Naive thymus-derived CD8-positive, alpha-beta T cell (primary cell): ENCODE measurements at regions not wholly inside any gene's neighbourhood (a gene's known extent, or its start where the extent isn't known, plus 50 kb on each side); places are given as distances from the start of the nearest gene placed in this dataset.

ENCODE experiments used
- ATAC-seq, 2 donors: fragments of 150-1000 bp; cut with Tn5 transposase in 1 of 2; sonication (Bioruptor Pico), chemical (Tn5 transposase) in 1 of 2; 1 replicate in 1 of 2; 2 replicates in 1 of 2; pipeline ENCODE4 v1.10.0; 2021; ENCODE audit warnings: mild to moderate bottlenecking in 2 of 2, moderate library complexity in 2 of 2
- POLR2A ChIA-PET: fragments of 350-600 bp; sonication (Branson Sonifier 250); formaldehyde crosslinking; loops from one replicate; lab custom pipeline; 2021; ENCODE audit warnings: antibody characterized with exemption; lab: Charles Lee
- DNase-seq, 10 donors: peaks; one replicate each; pipeline versions ENCODE4 v3.0.0 to v3.0.0-alpha.2; 2020 to 2022
- H3K27ac Mint-ChIP-seq, 10 donors: one replicate each; pipeline ENCODE4 v1.8.0; 2020 to 2022; ENCODE audit warnings: mild to moderate bottlenecking in 10 of 10, mixed read lengths in 10 of 10, moderate library complexity in 4 of 10, inconsistent platforms in 1 of 10
- H3K27me3 Mint-ChIP-seq, 5 donors: one replicate each; pipeline ENCODE4 v1.8.0; 2021 to 2022; ENCODE audit warnings: mixed read lengths in 5 of 5
- H3K36me3 Mint-ChIP-seq, 3 donors: one replicate each; pipeline ENCODE4 v1.8.0; 2020 to 2022; ENCODE audit warnings: mixed read lengths in 3 of 3, mild to moderate bottlenecking in 2 of 3, inconsistent platforms in 1 of 3
- H3K4me1 Mint-ChIP-seq, 4 donors: one replicate each; pipeline ENCODE4 v1.8.0; 2021 to 2022; ENCODE audit warnings: mixed read lengths in 4 of 4
- H3K4me3 Mint-ChIP-seq, 10 donors: one replicate each; pipeline ENCODE4 v1.8.0; 2020 to 2022; ENCODE audit warnings: mild to moderate bottlenecking in 10 of 10, mixed read lengths in 10 of 10, moderate library complexity in 6 of 10, inconsistent platforms in 1 of 10
- H3K9me3 Mint-ChIP-seq, 9 donors: one replicate each; pipeline ENCODE4 v1.8.0; 2020 to 2022; ENCODE audit warnings: mixed read lengths in 9 of 9, mild to moderate bottlenecking in 3 of 9, inconsistent platforms in 1 of 9, moderate library complexity in 1 of 9

DNA sequence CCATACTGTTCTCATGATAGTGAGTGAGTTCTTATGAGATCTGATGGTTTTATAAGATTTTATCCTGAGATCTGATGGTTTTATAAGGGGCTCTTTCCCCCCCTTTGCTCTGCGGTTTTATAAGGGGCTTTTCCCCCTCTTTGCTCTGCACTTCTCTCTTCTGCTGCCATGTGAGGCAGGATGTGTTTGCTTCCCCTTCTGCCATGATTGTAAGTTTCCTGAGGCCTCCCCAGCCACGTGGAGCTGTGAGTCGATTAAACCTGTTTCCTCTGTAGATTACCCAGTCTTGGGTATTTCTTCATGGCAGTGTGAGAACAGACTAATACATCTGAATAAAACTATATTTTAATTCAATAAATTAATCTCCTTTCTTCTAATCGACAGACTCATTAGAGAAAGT lies 64.9 kb upstream of the ZSWIM6 start:
- H3K27me3 Mint-ChIP-seq, result peaks cover 0 to 4% (median 0%) of the 10 kb centered on the region in 5 donors
- no peaks in the 10 kb centered on the region for H3K36me3 Mint-ChIP-seq
- peaks cover 2 to 16% (median 5%) of the 10 kb centered on the region in 4 donors for H3K4me1 Mint-ChIP-seq
- no peak for ATAC-seq
- H3K27ac Mint-ChIP-seq, result no peak overlapping the region
- POLR2A ChIA-PET, result no interaction called here
- H3K4me3 Mint-ChIP-seq, result no peak overlapping the region
- H3K9me3 Mint-ChIP-seq, result no peaks in the 10 kb centered on the region
- DNase-seq, result no peak

DNA sequence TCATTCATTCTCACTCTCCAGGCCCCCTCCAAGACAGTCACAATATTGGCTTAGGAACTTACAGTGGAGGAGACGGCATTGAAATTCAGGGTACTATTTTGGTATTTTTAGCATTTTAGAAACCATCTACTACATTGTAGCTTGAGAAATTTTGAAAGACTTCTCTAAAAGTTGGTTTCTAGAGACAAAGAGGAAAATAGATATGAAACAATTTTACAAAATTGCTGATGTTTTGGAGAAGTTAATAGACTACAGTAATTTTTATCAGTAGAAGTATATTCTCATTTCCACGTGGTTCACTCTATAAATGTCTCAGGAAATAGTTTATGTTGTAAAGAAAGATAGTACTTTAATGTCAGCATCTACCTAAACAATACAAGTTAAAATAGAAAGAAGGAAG lies 63.2 kb upstream of the ZSWIM6 start:
- Mint-ChIP-seq H3K36me3 (no peaks in the 10 kb centered on the region), H3K9me3 (no peaks in the 10 kb centered on the region), H3K27ac (no peak overlapping the region), H3K4me3 (no peak overlapping the region), H3K27me3 (peaks cover 0 to 4% (median 0%) of the 10 kb centered on the region in 5 donors), H3K4me1 (peaks cover 2 to 16% (median 5%) of the 10 kb centered on the region in 4 donors)
- no peak for ATAC-seq
- POLR2A ChIA-PET, result no interaction called here
- DNase-seq, result no peak

DNA sequence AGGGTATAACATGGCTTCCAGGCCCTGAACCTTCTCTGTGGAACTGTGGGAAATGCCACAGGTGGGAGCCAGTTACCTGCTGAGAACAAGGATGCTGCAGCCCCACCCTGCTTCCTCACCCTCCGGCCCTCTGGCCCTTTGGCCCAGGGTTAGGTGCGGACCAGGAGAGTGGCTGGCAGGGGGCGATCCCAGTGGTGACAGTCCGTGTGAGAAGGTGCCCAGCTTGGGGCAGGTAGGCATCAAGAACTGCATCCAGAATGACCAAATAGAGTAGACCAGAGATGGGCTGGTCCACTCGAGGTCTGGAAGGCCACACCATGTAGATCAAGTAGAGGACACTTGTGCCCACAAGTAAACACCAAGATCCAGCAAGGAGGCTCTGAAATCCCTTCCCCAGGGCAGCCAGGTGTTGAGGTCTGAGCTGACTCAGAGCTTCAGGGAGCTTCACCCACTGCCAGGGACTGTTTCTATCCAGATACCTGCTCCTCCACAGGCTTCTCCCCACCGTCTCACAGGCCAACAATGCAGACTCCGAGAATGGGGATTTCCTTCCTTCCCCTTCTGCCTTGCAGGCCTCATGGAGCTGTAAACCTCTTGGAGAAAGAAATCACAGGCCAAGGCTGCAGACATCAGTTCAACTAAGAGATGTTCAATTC lies 61.4 kb upstream of the ZSWIM6 start:
- POLR2A ChIA-PET, result no interaction called here
- Mint-ChIP-seq H3K27ac (no peak overlapping the region), H3K27me3 (peaks cover 0 to 4% (median 2%) of the 10 kb centered on the region in 5 donors), H3K4me1 (peaks cover 3 to 23% (median 7%) of the 10 kb centered on the region in 4 donors), H3K36me3 (no peaks in the 10 kb centered on the region), H3K4me3 (no peak overlapping the region), H3K9me3 (no peaks in the 10 kb centered on the region)
- ATAC-seq, result no peak
- DNase-seq, result no peak

DNA sequence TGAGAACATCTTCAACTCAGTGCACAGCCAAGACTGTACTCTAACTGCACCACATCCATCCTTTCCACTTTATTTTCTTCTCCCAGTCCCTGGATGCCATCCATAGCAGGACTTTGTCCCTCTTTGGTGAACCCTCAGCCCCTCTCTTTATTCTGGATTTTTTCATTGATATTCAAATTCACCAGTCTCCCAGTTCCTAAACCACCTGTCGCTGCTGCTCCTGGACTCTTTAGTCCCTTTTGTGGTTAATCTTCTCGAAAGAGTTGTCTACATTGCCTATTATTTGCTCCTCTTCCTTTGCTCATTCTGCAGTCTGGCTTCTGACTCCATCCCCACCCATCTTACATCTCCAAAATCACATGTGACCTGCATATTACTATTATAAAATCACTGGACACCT lies 59.4 kb upstream of the ZSWIM6 start:
- no peaks in the 10 kb centered on the region for H3K9me3 Mint-ChIP-seq
- no peaks in the 10 kb centered on the region for H3K36me3 Mint-ChIP-seq
- peaks cover 0 to 5% (median 2%) of the 10 kb centered on the region in 5 donors for H3K27me3 Mint-ChIP-seq
- H3K27ac Mint-ChIP-seq, result no peak overlapping the region
- ATAC-seq (no peak), DNase-seq (no peak)
- H3K4me1 Mint-ChIP-seq, result peaks cover 9 to 39% (median 22%) of the 10 kb centered on the region in 4 donors
- POLR2A ChIA-PET, result interaction anchor here (1.3 kb wide), 1 partner anchor 59 kb away, joined by 5 read pairs; no protein-coding TSS in a partner anchor
- H3K4me3 Mint-ChIP-seq, result no peak overlapping the region

DNA sequence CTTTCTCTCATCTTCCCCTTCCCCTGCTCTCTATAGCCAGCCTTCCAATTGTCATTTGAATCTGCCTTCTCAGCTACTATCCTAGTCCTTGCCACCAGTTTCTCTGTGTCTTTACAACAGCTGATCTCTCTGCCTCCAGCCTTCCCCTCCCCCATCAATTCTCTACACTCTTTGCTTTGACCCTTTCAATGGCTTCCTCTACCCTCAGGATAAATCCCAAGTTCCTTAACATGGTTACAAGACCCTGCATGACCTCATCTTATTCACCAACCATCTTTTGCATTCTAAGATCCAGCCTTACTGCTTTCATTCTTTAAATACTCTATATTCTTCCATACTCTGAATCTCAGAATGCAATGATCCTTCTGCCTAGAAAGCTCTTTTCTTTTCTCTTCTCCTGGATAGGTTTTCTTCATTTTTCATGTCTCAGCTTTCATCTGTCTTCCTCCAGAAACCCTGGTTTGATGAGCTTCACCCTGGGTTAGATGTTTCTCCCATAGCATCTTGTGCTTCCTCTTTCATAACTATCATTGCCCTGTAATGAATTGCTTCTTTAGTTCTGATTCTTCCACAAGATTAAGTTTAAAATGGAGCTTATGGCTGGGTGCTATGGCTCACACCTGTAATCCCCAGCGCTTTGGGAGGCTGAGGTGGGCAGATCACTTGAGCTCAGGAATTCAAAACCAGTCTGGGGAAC lies 58.6 kb upstream of the ZSWIM6 start:
- no peak overlapping the region for H3K27ac Mint-ChIP-seq
- H3K4me3 Mint-ChIP-seq, result no peak overlapping the region
- no peaks in the 10 kb centered on the region for H3K36me3 Mint-ChIP-seq
- H3K27me3 Mint-ChIP-seq, result peaks cover 0 to 5% (median 0%) of the 10 kb centered on the region in 5 donors
- peaks cover 9 to 37% (median 22%) of the 10 kb centered on the region in 4 donors for H3K4me1 Mint-ChIP-seq
- ATAC-seq (no peak), DNase-seq (no peak)
- POLR2A ChIA-PET, result interaction anchor here (1.3 kb wide), 1 partner anchor 58 kb away, joined by 5 read pairs; no protein-coding TSS in a partner anchor
- no peaks in the 10 kb centered on the region for H3K9me3 Mint-ChIP-seq

DNA sequence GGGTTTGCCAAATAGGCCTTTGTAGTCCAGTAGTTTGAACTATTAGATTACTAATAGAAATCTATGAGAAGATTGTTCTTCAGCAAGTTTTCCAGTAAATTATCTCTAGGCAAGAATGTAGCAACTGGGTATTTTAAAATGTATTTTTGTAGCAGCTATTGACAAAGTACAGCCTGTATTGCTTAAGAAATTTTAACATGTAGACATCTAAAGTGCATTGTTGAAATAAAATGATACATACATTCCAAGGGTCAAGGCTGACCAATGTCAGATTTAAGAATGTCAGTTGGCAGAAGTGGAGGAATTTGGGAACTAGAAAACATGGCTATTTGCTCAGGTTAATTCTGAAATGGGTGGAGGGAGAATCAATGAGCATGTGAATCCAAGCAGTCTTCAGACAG lies 57.5 kb upstream of the ZSWIM6 start:
- Mint-ChIP-seq H3K36me3 (no peaks in the 10 kb centered on the region), H3K9me3 (no peaks in the 10 kb centered on the region), H3K27ac (no peak overlapping the region), H3K27me3 (peaks cover 0 to 5% (median 0%) of the 10 kb centered on the region in 5 donors), H3K4me1 (peaks cover 6 to 27% (median 17%) of the 10 kb centered on the region in 4 donors), H3K4me3 (no peak overlapping the region)
- ATAC-seq (no peak), DNase-seq (no peak)
- POLR2A ChIA-PET, result no interaction called here

DNA sequence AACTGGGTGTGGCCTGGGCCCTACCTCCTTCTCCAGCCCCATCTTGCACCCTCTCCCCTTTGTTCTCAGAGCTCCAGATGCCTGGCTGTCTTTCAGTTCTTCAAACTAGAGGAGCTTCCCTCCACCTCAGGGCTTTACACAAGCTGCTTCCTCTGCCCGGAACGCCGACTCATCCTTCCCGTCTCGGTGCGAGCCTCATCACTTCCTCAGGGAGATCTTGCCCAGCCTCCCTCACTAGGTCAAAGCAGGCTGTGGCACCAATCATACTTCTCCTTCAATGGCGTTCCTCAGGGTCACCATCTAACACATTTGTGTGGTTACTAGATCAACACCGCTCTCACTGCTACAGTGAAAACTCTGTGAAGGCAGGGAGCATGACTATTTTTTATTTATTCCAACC lies 56.2 kb upstream of the ZSWIM6 start:
- Mint-ChIP-seq H3K36me3 (no peaks in the 10 kb centered on the region), H3K27ac (peak overlapping the region in 4 of 10 donors; percentile 14 to 39 (median 36)), H3K27me3 (peaks cover 0 to 5% (median 0%) of the 10 kb centered on the region in 5 donors), H3K4me1 (peaks cover 6 to 32% (median 23%) of the 10 kb centered on the region in 4 donors), H3K4me3 (peak overlapping the region in 5 of 10 donors; percentile 2 to 59 (median 23)), H3K9me3 (no peaks in the 10 kb centered on the region)
- no peak for DNase-seq
- POLR2A ChIA-PET, result no interaction called here
- ATAC-seq, result peak in 1 of 2 donors; percentile 9

DNA sequence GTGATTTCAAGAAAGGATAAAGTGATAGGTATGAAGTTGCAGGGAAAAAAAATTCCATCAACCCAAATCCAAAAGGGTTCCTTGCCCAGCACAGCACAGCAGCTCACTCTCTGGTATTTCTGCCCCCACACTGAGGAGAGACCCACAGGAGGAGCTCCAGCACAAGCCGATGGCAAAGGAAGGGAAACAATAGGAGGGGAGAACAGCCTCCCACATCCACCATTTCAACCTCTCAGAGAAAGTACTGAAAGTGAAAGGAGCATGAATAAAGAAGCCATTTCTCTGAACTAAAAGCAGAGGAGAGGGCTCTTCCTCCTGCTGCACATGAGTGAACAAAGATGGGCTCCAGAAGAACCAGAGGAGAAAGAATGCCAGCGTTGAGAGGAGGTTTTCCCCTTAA lies 54.9 kb upstream of the ZSWIM6 start:
- H3K36me3 Mint-ChIP-seq, result no peaks in the 10 kb centered on the region
- POLR2A ChIA-PET, result no interaction called here
- peaks cover 6 to 36% (median 26%) of the 10 kb centered on the region in 4 donors for H3K4me1 Mint-ChIP-seq
- peaks cover 0 to 5% (median 0%) of the 10 kb centered on the region in 5 donors for H3K27me3 Mint-ChIP-seq
- H3K4me3 Mint-ChIP-seq, result peak overlapping the region; percentile 3 to 77 (median 58)
- ATAC-seq, result peak in 1 of 2 donors; percentile 17
- H3K27ac Mint-ChIP-seq, result peak overlapping the region in 5 of 10 donors; percentile 40 to 62 (median 53)
- no peak for DNase-seq
- no peaks in the 10 kb centered on the region for H3K9me3 Mint-ChIP-seq

DNA sequence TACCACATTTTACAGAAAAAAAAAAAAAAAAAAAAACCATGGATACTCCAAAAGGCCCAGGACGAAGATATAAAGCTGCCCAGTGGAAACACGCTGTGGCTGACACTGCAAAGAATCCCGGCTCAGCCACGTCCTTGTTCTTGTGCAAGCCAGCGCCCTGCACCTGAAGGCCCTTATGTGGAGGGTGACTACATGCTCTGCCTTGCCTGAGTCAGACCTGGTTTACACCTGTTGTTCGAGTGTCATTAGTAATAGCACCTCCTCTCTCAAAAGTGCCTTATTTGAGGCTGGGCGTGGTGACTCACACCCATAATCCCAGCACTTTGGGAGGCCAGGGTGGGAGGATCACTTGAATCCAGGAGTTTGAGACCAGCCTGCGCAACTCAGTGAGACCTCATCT lies 54.3 kb upstream of the ZSWIM6 start:
- DNase-seq (no peak), ATAC-seq (no peak)
- H3K4me3 Mint-ChIP-seq, result peak overlapping the region in 1 of 10 donors; percentile 56
- peaks cover 0 to 5% (median 0%) of the 10 kb centered on the region in 5 donors for H3K27me3 Mint-ChIP-seq
- H3K36me3 Mint-ChIP-seq, result no peaks in the 10 kb centered on the region
- peak overlapping the region in 2 of 10 donors; percentile 11 to 45 for H3K27ac Mint-ChIP-seq
- peaks cover 6 to 36% (median 26%) of the 10 kb centered on the region in 4 donors for H3K4me1 Mint-ChIP-seq
- no peaks in the 10 kb centered on the region for H3K9me3 Mint-ChIP-seq
- POLR2A ChIA-PET, result no interaction called here

DNA sequence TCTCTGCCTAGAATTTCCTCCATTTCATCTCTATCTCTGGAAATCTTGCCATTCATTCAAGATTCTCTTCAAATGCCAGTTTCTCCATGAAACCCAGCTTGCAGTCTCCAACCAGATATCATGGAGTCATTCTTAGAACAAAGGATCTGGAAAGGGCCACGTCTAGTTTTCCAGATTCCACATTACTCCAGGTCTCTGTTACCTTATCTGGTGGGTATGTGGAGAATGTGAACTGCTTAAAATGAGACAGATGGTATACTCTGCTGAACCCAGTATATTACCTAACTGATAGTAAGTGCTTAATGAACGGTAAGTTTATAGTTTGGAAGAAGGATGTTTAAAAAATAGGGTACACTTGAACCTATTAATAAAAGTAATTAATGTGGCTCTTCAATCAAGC lies 52.3 kb upstream of the ZSWIM6 start:
- POLR2A ChIA-PET, result interaction anchor here (1.6 kb wide), 1 partner anchor 52 kb away, joined by 4 read pairs; no protein-coding TSS in a partner anchor
- no peaks in the 10 kb centered on the region for H3K36me3 Mint-ChIP-seq
- no peak for DNase-seq
- H3K27ac Mint-ChIP-seq, result no peak overlapping the region
- peaks cover 0 to 5% (median 0%) of the 10 kb centered on the region in 5 donors for H3K27me3 Mint-ChIP-seq
- no peak overlapping the region for H3K4me3 Mint-ChIP-seq
- no peak for ATAC-seq
- H3K9me3 Mint-ChIP-seq, result no peaks in the 10 kb centered on the region
- H3K4me1 Mint-ChIP-seq, result peaks cover 6 to 36% (median 26%) of the 10 kb centered on the region in 4 donors

DNA sequence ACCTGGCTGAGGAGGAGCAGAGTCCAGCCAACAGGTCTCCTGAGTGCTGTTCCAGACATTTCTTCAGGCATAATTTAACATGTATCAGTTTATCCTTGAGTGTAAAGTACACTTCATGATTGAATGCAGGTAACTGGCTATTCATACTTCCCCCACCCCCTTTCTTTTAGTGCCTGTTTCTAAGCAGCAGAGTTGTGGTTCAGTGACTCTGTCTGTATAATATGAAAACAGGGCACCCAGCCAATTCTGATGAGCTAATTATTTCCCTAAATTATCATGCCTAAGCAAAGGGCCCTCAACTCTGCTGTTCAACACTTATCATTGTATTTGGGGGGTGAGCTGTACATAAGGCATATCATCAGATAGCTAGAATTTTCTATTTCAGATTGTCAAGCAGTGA lies 51.9 kb upstream of the ZSWIM6 start:
- H3K9me3 Mint-ChIP-seq, result no peaks in the 10 kb centered on the region
- POLR2A ChIA-PET, result interaction anchor here (1.6 kb wide), 1 partner anchor 51 kb away, joined by 4 read pairs; no protein-coding TSS in a partner anchor
- H3K27me3 Mint-ChIP-seq, result peaks cover 0 to 4% (median 0%) of the 10 kb centered on the region in 5 donors
- DNase-seq (peak in 4 of 10 donors; percentile 10 to 35 (median 24)), ATAC-seq (peak; percentile 53 to 62)
- H3K27ac Mint-ChIP-seq, result no peak overlapping the region
- H3K4me3 Mint-ChIP-seq, result no peak overlapping the region
- H3K4me1 Mint-ChIP-seq, result peaks cover 6 to 34% (median 26%) of the 10 kb centered on the region in 4 donors
- no peaks in the 10 kb centered on the region for H3K36me3 Mint-ChIP-seq

DNA sequence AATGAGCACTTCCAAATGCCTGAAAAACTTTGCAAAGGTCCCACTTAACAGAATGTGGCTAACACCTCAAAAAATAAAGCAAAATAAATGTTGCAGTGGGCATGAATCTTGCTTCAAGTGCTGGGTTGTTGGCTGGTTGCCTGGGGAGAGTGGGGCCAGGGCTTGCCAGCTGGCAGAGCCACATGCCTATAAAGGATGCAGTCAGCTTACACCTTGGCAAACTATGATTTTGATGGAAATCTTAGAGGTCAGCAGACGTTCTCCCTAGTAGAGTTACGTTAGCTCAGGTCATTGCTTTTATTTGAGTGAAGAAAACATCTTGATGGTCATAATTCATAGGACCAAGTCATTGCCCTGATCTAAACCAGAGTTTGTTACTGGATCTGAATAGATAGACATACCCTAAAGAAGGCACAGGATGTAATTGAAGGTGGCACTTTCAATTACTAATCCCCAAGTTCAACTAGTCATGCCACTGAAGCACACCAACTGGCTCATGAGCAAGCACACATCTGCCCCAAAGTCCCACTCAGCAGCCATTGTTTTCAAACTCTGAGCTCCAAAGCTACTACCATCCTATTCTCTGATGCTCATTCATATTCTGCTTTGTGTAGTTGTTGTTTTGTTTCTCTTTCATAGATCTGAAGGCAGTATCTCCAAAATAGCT lies 51.2 kb upstream of the ZSWIM6 start:
- Mint-ChIP-seq H3K27me3 (peaks cover 0 to 1% (median 0%) of the 10 kb centered on the region in 5 donors), H3K4me3 (no peak overlapping the region), H3K9me3 (no peaks in the 10 kb centered on the region), H3K27ac (no peak overlapping the region), H3K4me1 (peaks cover 4 to 27% (median 21%) of the 10 kb centered on the region in 4 donors), H3K36me3 (no peaks in the 10 kb centered on the region)
- POLR2A ChIA-PET, result interaction anchor here (1.6 kb wide), 1 partner anchor 51 kb away, joined by 4 read pairs; no protein-coding TSS in a partner anchor
- DNase-seq, result peak in 3 of 10 donors; percentile 4 to 57 (median 50)
- ATAC-seq, result peak; percentile 51 to 59
